ENCODE measurements at regions not wholly inside any gene's neighbourhood (a gene's known extent, or its start where the extent isn't known, plus 50 kb on each side); places are given as distances from the start of the nearest gene placed in this dataset.
"Not testable (repeated sequence)": the region's sequence is repeated elsewhere in the genome, so short reads cannot be mapped to it uniquely, and the experiment has no call there.

- DNase-seq (ENCODE audit: low spot score): not testable (repeated sequence)
Measured at GRCh38 chr15:22665711-22666110, 120.7 kb upstream of the NIPA1 start.

DNA sequence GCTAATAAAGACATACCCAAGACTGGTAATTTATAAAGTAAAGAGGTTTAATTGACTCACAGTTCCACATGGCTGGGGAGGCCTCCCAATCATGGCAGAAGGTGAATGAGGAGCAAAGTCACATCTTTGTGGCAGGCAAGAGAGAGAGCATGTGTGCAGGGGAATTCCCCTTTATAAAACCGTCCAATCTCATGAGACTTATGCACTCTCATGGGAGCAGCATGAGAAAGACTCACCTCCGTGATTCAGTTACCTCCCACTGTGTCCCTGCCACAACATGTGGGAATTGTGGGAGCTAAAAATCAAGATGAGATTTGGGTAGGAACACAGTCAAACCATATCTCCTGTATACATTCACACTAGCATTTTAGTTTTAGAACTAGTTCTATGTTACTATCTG lies 101.7 kb upstream of the NIPA1 start:
- not testable (repeated sequence) for DNase-seq (ENCODE audit: low spot score)

GRCh38 chr15:22699881-22700280 lies 86.6 kb upstream of the NIPA1 start:
- DNase-seq (ENCODE audit: low spot score): not testable (repeated sequence)

- DNase-seq (ENCODE audit: low spot score): not testable (repeated sequence)
Measured at GRCh38 chr15:22710831-22711341, 75.6 kb upstream of the NIPA1 start.

GRCh38 chr15:22713933-22714332 lies 72.5 kb upstream of the NIPA1 start:
- not testable (repeated sequence) for DNase-seq (ENCODE audit: low spot score)

GRCh38 chr15:22714358-22715132 lies 71.9 kb upstream of the NIPA1 start:
- not testable (repeated sequence) for DNase-seq (ENCODE audit: low spot score)

DNA sequence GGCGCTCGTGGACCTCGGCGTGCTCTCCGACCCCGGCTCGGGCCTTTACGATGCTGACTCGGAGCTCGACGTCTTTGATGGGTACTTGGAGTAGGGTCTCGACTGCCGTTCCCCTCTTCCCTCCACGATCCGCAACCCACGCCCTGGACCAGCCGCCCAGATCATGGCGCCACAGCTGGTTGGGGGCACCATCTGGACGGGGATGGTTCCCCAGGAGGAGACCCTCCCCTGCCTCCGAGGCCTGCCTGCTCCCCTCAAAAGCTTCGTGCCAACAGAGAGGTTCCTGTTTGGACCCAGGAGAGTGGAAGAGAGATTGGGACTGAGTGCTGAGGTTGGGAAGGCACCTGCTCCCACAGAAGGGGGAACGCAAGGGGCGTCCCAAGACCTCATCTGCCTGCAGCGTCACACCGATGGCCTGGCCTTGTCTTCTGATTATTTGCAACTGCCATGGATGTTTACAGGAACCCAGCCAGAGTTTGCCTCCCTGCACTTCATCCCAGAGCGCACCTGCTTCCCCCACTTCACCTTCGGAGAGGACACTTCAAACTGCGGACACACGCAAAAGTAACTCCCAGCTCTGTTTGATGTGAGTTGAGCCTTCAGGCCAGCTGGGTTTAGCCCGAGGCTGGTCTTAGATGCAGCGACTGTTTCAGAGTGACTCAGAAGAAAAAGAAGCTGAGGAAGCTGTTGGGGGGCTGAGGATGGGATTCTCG lies 71.2 kb upstream of the NIPA1 start:
- not testable (repeated sequence) for DNase-seq (ENCODE audit: low spot score)

- not testable (repeated sequence) for DNase-seq (ENCODE audit: low spot score)
Measured at GRCh38 chr15:22719980-22720379, 66.5 kb upstream of the NIPA1 start.

- not testable (repeated sequence) for DNase-seq (ENCODE audit: low spot score)
Measured at GRCh38 chr15:22726104-22726503, 60.3 kb upstream of the NIPA1 start.

- not testable (repeated sequence) for DNase-seq (ENCODE audit: low spot score)
Measured at GRCh38 chr15:22735067-22735466, 51.4 kb upstream of the NIPA1 start.

DNA sequence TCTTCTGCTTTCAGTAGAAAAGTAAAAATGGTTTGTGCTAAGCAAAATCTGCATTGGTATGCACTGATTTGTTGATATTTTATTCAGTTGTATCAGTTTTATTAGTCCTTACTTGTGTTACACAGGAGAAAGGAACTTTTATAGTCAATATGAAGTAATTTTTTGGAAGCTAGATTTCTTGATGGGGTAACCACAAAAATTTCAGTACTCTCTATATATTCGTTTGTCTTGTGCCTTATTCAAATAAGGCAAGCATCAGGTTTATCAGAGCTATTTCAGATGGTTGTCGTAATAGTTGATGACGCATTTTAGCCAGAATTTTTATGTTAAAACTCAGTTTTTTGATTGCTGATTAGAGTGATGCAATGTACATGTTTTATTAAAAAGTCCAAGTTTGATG lies 50.7 kb upstream of the NIPA1 start:
- no peak for DNase-seq (ENCODE audit: low spot score)
- no peak for TF ChIP-seq CTCF (IDR thresholded peaks at IDR 0.05; ENCODE audit: extremely low read depth, missing control alignments)

DNA sequence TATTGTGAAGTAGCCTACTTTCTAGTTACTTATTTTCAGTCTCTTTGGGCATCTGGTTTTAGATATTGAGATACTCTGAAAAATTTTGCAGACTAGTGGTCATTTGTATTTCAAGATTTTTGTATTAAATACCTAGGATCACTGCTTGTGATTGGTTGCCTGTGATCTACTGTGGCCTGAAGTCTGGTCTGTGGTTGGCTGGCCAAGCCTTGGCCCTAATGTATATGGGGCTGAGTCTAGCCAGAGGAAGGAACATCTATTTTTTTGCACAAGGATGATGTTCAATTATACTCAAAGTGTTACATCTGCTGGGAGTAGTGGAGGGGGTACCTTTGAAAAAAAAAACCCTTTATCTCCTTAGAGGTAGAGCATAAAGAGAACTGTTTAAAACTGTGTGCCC lies 50.2 kb upstream of the NIPA1 start:
- DNase-seq (ENCODE audit: low spot score): not testable (repeated sequence)

Data from GM20000 (cell line).